Mesendoderm (in vitro differentiated cells): ENCODE measurements at regions not wholly inside any gene's neighbourhood (a gene's known extent, or its start where the extent isn't known, plus 50 kb on each side); places are given as distances from the start of the nearest gene placed in this dataset.

ENCODE experiments used
- DNase-seq: peaks from one replicate; pipeline ENCODE4 v3.0.0; 2013
- H2AK5ac ChIP-seq: 2 replicates; pipeline ENCODE4 v1.6.1; 2013; ENCODE audit warnings: low read length, inconsistent platforms
- H2BK120ac ChIP-seq: 2 replicates; pipeline ENCODE4 v1.6.1; 2013; ENCODE audit warnings: low read depth, mild to moderate bottlenecking, low read length, moderate library complexity, mixed read lengths
- H2BK15ac ChIP-seq: replicated peaks from 2 replicates; pipeline ENCODE4 v1.6.1; 2013; ENCODE audit warnings: low read depth, mild to moderate bottlenecking, moderate library complexity
- H2BK5ac ChIP-seq: 2 replicates; pipeline ENCODE4 v1.6.1; 2013; ENCODE audit warnings: low read length, inconsistent platforms
- H3K18ac ChIP-seq: 2 replicates; pipeline ENCODE4 v1.6.1; 2013; ENCODE audit warnings: mild to moderate bottlenecking, low read length, mixed read lengths
- H3K23ac ChIP-seq: one replicate; pipeline ENCODE4 v1.6.1; 2013; ENCODE audit warnings: low read length
- H3K27ac ChIP-seq: 2 replicates; pipeline ENCODE4 v1.5.1; 2013; ENCODE audit warnings: low read depth, mild to moderate bottlenecking, inconsistent platforms, low read length, moderate library complexity
- H3K27me3 ChIP-seq: 2 replicates; pipeline ENCODE4 v1.6.1; 2013; ENCODE audit warnings: low read length, control low read depth, mild to moderate bottlenecking, inconsistent platforms; ENCODE audit not compliant: insufficient read depth, poor library complexity
- H3K36me3 ChIP-seq: 2 replicates; pipeline ENCODE4 v1.6.1; 2013; ENCODE audit warnings: low read length, inconsistent platforms; ENCODE audit not compliant: control insufficient read depth, insufficient read depth
- H3K4ac ChIP-seq: one replicate; pipeline ENCODE4 v1.6.1; 2013; ENCODE audit warnings: low read depth, mild to moderate bottlenecking, low read length, moderate library complexity
- H3K4me1 ChIP-seq: 2 replicates; pipeline ENCODE4 v1.6.1; 2013; ENCODE audit warnings: low read depth, low read length, inconsistent platforms; ENCODE audit not compliant: control insufficient read depth
- H3K4me2 ChIP-seq: 2 replicates; pipeline ENCODE4 v1.6.1; 2013; ENCODE audit warnings: low read length
- H3K4me3 ChIP-seq: 2 replicates; pipeline ENCODE4 v1.5.1; 2013; ENCODE audit warnings: mild to moderate bottlenecking, low read length
- H3K56ac ChIP-seq: one replicate; pipeline ENCODE4 v1.6.1; 2013; ENCODE audit warnings: low read length
- H3K79me1 ChIP-seq: 2 replicates; pipeline ENCODE4 v1.6.1; 2013; ENCODE audit warnings: low read length, inconsistent platforms
- H3K79me2 ChIP-seq: 2 replicates; pipeline ENCODE4 v1.6.1; 2013; ENCODE audit warnings: mild to moderate bottlenecking, low read length; ENCODE audit not compliant: control insufficient read depth, insufficient read depth
- H3K9ac ChIP-seq: 2 replicates; pipeline ENCODE4 v1.6.1; 2013; ENCODE audit warnings: low read length, inconsistent platforms
- H4K5ac ChIP-seq: one replicate; pipeline ENCODE4 v1.6.1; 2013; ENCODE audit warnings: low read length
- H4K8ac ChIP-seq: one replicate; pipeline ENCODE4 v1.6.1; 2013; ENCODE audit warnings: low read depth, mild to moderate bottlenecking, control low read depth, low read length, moderate library complexity
- WGBS: extraction: QIAGEN DNeasy Blood & Tissue Kit; methylation state at CpG from one replicate; pipeline ENCODE4 v1.1.7; 2013; ENCODE audit warnings: low lambda C conversion rate, missing lambda C conversion rate; ENCODE audit not compliant: insufficient coverage; ENCODE audit errors: extremely low coverage; 5-methylcytosine and 5-hydroxymethylcytosine counted together

DNA sequence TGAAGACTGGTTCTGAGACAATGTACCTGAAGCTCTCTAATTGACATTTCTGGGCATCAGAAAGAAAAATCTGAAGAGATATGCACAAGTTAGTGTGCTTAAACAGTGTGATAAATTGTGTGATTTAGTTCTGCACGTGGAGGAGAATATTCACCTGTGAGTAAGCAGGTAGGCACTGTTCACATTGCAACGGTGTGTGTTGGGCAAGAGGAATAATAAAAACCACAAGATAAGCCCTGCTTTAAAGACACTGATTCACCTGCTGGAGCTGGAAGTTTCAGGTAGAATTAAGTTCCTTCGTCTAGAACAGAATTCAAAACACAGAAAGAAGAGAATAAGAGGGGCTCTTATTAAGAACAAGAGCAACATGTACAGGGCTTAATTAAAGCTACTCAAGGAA is 864.3 kb upstream of the SOX11 start:
- H2BK5ac ChIP-seq: no peak overlapping the region
- no peak overlapping the region for H3K18ac ChIP-seq
- no peak overlapping the region for H3K56ac ChIP-seq
- H3K23ac ChIP-seq: no peak overlapping the region
- no peaks in the 10 kb centered on the region for H3K4me1 ChIP-seq
- no peak overlapping the region for H4K8ac ChIP-seq
- H2AK5ac ChIP-seq: no peak overlapping the region
- H3K4me2 ChIP-seq: no peak overlapping the region
- no peaks in the 10 kb centered on the region for H3K36me3 ChIP-seq
- no peak overlapping the region for H3K4me3 ChIP-seq
- H3K79me2 ChIP-seq: no peaks in the 10 kb centered on the region
- H3K79me1 ChIP-seq: no peaks in the 10 kb centered on the region
- H2BK15ac ChIP-seq: no peak overlapping the region
- H2BK120ac ChIP-seq: no peak overlapping the region
- H3K4ac ChIP-seq: no peak overlapping the region
- H4K5ac ChIP-seq: no peak overlapping the region
- no peak for DNase-seq
- no peak overlapping the region for H3K9ac ChIP-seq
- no peaks in the 10 kb centered on the region for H3K27me3 ChIP-seq
- WGBS: no CpG with 5 or more reads among the region's 3 CpGs
- no peak overlapping the region for H3K27ac ChIP-seq

GRCh38 chr2:4828682-4829374 is 863.4 kb upstream of the SOX11 start:
- WGBS: no CpG with 5 or more reads among the region's 8 CpGs
- H3K79me2 ChIP-seq: no peaks in the 10 kb centered on the region
- H2AK5ac ChIP-seq: no peak overlapping the region
- no peak overlapping the region for H3K4me2 ChIP-seq
- no peak overlapping the region for H4K8ac ChIP-seq
- no peaks in the 10 kb centered on the region for H3K36me3 ChIP-seq
- H4K5ac ChIP-seq: no peak overlapping the region
- DNase-seq: no peak
- H2BK120ac ChIP-seq: no peak overlapping the region
- H3K4ac ChIP-seq: no peak overlapping the region
- H3K27ac ChIP-seq: no peak overlapping the region
- no peaks in the 10 kb centered on the region for H3K27me3 ChIP-seq
- H2BK5ac ChIP-seq: no peak overlapping the region
- no peak overlapping the region for H2BK15ac ChIP-seq
- H3K79me1 ChIP-seq: no peaks in the 10 kb centered on the region
- H3K56ac ChIP-seq: no peak overlapping the region
- no peak overlapping the region for H3K18ac ChIP-seq
- no peak overlapping the region for H3K23ac ChIP-seq
- no peak overlapping the region for H3K4me3 ChIP-seq
- no peak overlapping the region for H3K9ac ChIP-seq
- H3K4me1 ChIP-seq: no peaks in the 10 kb centered on the region

DNA sequence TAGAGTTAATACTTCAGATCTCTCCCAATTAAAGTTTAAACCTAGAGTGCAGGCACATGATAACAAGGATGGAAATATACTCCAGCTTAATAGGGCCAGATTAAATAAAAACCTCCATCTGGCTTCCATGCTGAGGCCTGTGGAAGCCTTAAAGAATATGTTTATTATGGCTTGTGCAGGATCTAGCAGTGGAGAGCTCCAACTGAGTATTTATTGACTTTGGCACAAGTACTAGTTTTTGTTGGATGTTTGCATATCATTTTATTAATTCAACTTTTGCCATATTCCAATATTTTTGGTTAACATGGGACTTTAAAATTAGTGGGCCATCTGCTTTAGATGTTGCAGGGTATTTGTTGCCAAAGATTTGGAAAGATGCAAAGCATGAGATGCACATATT is 860.4 kb upstream of the SOX11 start:
- Histone ChIP-seq H3K27me3 (no peaks in the 10 kb centered on the region), H2BK120ac (no peak overlapping the region), H3K79me1 (no peaks in the 10 kb centered on the region), H3K27ac (no peak overlapping the region), H3K56ac (no peak overlapping the region), H3K4ac (no peak overlapping the region), H2BK15ac (no peak overlapping the region), H3K79me2 (no peaks in the 10 kb centered on the region), H3K18ac (no peak overlapping the region), H2AK5ac (no peak overlapping the region), H3K36me3 (no peaks in the 10 kb centered on the region), H3K4me3 (no peak overlapping the region), H3K23ac (no peak overlapping the region), H4K5ac (no peak overlapping the region), H4K8ac (no peak overlapping the region), H3K4me1 (no peaks in the 10 kb centered on the region), H2BK5ac (no peak overlapping the region), H3K9ac (no peak overlapping the region), H3K4me2 (no peak overlapping the region)
- no peak for DNase-seq

- H3K79me2 ChIP-seq: no peaks in the 10 kb centered on the region
- no peaks in the 10 kb centered on the region for H3K27me3 ChIP-seq
- H2BK5ac ChIP-seq: no peak overlapping the region
- H4K5ac ChIP-seq: no peak overlapping the region
- no peaks in the 10 kb centered on the region for H3K36me3 ChIP-seq
- H3K4me1 ChIP-seq: no peaks in the 10 kb centered on the region
- no CpG with 5 or more reads among the region's 5 CpGs for WGBS
- no peak overlapping the region for H2AK5ac ChIP-seq
- no peak overlapping the region for H4K8ac ChIP-seq
- no peak overlapping the region for H3K27ac ChIP-seq
- no peak overlapping the region for H3K56ac ChIP-seq
- no peak overlapping the region for H3K4me3 ChIP-seq
- H3K18ac ChIP-seq: no peak overlapping the region
- no peak for DNase-seq
- no peak overlapping the region for H3K23ac ChIP-seq
- H3K9ac ChIP-seq: no peak overlapping the region
- no peak overlapping the region for H3K4ac ChIP-seq
- H2BK15ac ChIP-seq: no peak overlapping the region
- no peak overlapping the region for H3K4me2 ChIP-seq
- H3K79me1 ChIP-seq: no peaks in the 10 kb centered on the region
- no peak overlapping the region for H2BK120ac ChIP-seq
Measured at GRCh38 chr2:4832642-4833041, 859.5 kb upstream of the SOX11 start.

DNA sequence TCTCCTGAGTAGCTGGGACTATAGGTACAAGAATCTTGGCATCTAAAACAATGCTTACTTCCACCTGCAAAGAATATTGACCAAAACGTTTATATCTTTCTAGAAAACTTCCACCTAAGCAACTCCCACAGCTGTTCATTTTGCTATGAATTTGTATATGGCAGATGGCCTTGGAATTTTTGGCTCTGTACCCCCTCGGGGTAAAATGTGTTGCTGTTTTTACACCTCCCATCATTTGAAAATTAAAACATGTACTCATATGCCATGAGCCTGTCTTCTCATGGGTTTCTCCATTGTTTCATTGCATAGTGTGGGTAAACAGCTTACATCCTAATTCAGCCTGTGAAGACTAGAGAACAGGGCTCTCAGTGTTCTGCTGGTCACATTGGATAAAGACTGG is 853.6 kb upstream of the SOX11 start:
- Histone ChIP-seq H3K4me3 (no peak overlapping the region), H3K36me3 (no peaks in the 10 kb centered on the region), H3K27me3 (no peaks in the 10 kb centered on the region), H3K23ac (no peak overlapping the region), H3K27ac (no peak overlapping the region), H3K79me2 (no peaks in the 10 kb centered on the region), H3K4me2 (no peak overlapping the region), H2BK120ac (no peak overlapping the region), H3K4me1 (no peaks in the 10 kb centered on the region), H3K4ac (no peak overlapping the region), H3K18ac (no peak overlapping the region), H4K8ac (no peak overlapping the region), H2AK5ac (no peak overlapping the region), H2BK15ac (no peak overlapping the region), H3K9ac (no peak overlapping the region), H4K5ac (no peak overlapping the region), H3K79me1 (no peaks in the 10 kb centered on the region), H3K56ac (no peak overlapping the region), H2BK5ac (no peak overlapping the region)
- WGBS: no CpG with 5 or more reads among the region's 2 CpGs
- no peak for DNase-seq

DNA sequence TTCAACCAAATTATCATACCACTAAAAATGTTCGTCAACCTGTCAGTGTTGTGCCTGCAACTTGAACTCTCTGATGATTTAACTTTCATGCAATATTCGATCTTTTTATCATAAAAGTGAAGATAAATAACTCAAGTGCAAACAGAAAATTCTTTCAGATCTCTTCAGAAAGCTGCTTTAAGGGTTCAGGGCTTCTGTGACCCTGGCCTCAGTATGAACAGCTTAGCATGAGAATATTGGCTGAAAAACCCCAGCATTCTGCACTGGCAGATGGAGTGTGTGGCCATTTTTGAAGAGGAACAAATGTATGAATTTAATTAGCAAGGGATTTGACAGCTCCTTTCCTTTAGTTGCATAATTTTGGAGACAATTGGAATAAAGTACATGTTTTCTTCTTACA is 851.4 kb upstream of the SOX11 start:
- H3K4me2 ChIP-seq: no peak overlapping the region
- no peak overlapping the region for H3K9ac ChIP-seq
- no peaks in the 10 kb centered on the region for H3K27me3 ChIP-seq
- no peak overlapping the region for H2BK120ac ChIP-seq
- no peaks in the 10 kb centered on the region for H3K79me1 ChIP-seq
- H4K8ac ChIP-seq: no peak overlapping the region
- H3K36me3 ChIP-seq: no peaks in the 10 kb centered on the region
- H3K79me2 ChIP-seq: no peaks in the 10 kb centered on the region
- no peak overlapping the region for H3K27ac ChIP-seq
- no peak overlapping the region for H3K4ac ChIP-seq
- H2BK5ac ChIP-seq: no peak overlapping the region
- H3K23ac ChIP-seq: no peak overlapping the region
- no peak overlapping the region for H2BK15ac ChIP-seq
- WGBS: no CpG with 5 or more reads among the region's 2 CpGs
- H2AK5ac ChIP-seq: no peak overlapping the region
- H3K18ac ChIP-seq: no peak overlapping the region
- H3K4me1 ChIP-seq: no peaks in the 10 kb centered on the region
- H3K4me3 ChIP-seq: no peak overlapping the region
- no peak overlapping the region for H3K56ac ChIP-seq
- no peak overlapping the region for H4K5ac ChIP-seq
- no peak for DNase-seq
